ENCODE measurements at regions not wholly inside any gene's neighbourhood (a gene's known extent, or its start where the extent isn't known, plus 50 kb on each side); places are given as distances from the start of the nearest gene placed in this dataset.
"Not testable (repeated sequence)": the region's sequence is repeated elsewhere in the genome, so short reads cannot be mapped to it uniquely, and the experiment has no call there.

DNA sequence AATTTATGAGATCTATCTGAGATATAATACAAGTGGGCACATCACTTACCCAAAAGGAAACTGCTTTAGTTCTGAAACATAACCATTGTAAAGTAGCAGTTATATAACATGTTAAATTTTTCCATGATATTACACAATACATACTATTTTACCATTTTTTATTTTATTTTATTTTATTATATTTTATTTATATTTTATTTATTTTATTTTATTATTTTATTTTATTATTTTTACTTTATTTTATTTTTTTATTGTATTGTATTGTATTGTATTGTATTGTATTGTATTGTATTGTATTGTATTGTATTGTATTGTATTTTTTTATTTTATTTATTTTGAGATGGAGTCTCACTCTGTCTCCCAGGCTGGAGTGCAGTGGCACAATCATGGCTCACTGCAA lies 1095.9 kb downstream of the SUCLG1 start:
- DNase-seq, result not testable (repeated sequence)

DNA sequence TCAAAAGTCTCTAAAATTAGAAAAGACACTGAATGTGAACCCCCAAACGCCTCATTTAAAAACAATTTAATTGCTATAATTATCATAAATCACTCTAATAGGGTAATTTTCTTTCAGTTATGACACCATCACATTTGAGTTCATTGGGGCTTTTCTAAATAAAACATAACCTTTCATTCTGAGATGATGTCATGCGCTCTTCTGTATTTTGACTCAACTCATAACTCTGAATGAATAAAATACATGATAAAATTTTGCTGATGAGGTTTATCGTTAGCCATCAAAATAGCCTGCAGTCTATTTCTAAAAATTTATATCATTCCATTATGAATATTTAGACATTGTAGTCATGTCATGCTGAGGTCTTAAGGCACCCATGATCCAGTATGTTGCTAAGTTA lies 1099.7 kb downstream of the SUCLG1 start:
- DNase-seq, result no peak

DNA sequence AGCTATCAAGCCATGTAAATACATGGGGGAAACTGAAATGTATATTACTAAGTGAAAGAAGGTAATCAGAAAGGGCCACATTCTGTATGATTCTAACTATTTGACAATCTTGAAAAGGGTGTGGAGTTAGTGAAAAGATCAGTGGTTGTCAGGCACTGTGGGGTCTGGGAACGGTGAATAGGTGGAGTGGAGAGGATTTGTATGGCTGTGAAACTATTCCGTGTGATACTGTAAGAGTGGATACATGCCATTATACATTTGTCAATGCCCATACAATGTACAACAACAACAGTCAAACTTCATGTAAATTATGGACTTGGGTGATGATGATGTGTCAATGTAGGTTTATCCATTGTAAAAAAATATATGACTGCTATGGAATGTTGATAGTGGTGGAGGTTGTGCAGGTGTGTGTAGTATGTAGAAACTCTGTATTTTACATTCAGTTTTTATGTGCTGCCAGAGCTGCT lies 1116.2 kb downstream of the SUCLG1 start:
- no peak for DNase-seq

DNA sequence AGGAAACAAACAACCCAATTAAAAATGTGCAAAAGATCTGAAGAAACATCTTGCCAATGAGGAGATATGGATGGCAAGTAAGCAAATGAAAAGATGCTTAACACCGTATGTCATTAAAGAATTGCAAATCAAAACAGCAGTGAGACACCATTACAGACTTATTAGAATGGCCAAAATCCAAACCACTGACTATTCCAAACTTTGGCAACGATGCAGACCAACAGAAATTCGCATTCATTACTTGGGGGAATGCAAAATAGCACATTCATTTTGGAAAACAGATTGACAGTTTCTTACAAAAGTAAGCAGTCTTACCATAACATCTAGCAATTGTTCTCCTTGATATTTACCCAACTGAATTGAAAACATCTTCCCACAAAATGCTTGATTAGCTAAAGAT lies 1118.7 kb downstream of the SUCLG1 start:
- DNase-seq, result no peak

DNA sequence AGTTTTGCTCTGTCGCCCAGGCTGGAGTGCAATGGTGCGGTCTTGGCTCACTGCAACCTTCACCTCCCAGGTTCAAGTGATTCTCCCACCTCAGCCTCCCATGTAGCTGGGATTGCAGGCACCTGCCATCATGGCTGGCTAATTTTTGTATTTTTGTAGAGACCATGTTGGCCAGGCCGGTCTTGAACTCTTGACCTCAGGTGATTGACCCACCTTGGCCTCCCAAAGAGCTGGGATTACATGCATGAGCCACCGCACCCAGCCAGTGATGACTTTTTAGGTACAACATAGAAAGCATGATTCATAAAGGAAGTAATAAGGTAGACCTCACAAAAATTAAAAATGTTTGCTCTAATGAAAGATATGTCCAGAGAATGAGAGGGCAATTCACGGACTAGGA lies 1119.1 kb downstream of the SUCLG1 start:
- not testable (repeated sequence) for DNase-seq

DNA sequence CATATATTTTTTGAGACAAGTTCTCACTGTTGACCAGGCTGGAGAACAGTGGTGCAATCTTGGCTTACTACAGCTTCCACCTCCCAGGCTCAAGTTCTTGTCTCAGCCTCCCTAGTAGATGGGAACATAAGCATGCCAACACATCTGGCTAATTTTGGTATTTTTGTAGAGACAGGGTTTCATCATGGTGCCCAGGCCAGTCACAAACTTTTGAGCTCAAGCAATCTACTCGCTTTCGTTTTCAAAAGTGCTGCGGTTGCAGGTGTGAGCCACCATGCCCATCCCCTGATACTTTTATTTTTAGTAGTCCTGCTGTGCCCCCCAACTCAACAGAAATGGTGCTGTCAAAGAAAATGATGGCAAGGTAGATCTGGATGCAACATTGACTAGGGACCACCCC lies 1127.3 kb downstream of the SUCLG1 start:
- no peak for DNase-seq

DNA sequence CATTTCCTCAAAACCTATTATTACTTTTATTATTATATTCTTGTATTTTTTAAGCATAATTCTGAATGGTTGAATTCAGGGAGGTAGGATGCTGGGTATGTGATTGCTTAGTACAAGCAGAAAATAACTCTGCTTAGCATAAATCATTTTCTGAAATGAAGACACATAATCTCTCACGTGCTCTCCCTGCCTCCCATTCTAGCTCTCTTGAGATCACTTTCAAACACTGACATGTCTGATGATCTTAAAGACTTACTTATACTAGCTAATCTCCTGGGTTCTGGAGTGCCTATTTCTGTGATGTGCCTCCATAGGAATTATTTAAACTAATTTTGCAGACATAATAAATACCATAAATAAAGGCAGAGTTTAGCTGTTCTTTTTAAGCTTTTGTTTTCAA lies 1136.0 kb downstream of the SUCLG1 start:
- no peak for DNase-seq

DNA sequence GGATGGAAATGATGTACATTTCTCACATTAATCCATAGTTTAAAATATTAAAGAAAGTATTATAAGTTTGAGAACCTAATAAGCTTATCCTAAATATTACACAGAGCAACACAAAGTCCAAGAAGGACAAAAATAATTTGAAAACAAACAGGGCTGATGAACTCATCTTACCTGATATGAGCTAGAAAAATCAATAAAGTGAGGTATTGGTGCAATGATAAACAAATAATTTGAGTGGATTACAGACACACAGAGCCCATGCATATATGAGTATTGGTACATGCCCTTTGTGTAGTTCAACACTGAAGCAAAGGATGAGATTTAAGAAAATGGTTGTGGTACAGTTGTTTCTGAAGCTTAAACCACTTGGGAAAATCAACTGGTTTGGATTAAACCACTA lies 1139.0 kb downstream of the SUCLG1 start:
- no peak for DNase-seq

DNA sequence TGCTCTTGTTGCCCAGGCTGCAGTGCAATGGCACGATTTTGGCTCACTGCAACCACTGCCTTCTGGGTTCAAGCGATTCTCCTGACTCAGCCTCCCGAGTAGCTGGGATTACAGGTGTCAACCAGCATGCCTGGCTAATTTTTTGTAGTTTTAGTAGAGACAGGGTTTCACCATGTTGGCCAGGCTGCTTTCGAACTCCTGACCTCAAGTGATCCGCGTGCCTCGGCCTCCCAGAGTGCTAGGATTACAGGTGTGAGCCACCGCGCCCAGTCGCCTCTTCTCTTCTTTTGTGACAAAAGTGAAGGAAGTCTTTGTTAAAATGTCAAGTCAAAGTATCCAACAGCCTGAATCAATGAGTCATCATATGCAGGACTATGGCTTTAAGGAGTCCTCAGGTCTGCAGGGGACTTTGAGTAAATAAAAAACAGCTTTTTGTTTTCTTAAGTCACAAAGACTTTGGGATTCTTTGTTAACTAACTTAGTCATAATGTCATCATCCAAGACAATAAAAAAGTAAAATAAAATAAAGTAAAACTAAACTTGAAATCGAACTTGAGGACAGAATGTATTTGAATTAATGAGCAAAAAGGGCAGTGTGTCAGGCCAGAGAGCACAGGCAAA lies 1153.2 kb downstream of the SUCLG1 start:
- DNase-seq, result no peak

DNA sequence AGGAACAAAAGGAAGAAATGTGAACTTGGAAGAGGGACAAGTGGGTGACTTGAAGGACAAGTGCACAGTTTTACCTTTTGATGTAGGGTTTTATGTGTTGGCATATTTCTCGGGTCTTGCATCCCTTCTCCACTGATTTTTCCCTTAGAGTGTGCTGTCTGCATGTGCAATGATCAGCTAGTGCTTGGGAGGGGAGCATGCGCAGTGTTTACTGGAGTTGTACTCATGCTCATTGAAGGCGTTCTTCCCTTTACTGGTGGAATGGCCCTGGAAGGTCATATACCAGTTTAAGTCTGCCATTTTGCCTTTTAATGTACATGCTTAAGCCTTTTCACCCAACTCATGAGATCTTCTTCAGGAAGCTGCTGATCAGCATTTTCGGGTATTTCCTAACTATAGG lies 1168.0 kb downstream of the SUCLG1 start:
- DNase-seq, result no peak

DNA sequence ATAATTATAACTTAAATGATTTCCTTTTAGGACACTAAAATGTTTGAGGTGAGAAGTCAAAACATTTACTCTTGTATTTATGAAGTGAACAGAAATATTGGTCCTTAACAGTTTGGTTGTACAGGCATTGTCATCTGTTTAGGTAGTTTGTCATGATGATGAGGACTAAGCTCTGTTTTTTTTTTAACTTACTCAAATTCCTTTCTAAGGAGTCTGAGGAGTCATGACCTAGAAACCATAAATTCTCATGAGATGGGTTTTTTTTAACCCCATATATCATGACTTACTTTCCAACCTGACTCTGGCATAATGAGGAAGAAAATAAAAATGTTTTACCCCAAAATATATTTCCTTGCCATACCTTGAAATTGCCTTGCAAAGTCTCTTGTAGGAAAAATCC lies 1176.2 kb downstream of the SUCLG1 start:
- no peak for DNase-seq

DNA sequence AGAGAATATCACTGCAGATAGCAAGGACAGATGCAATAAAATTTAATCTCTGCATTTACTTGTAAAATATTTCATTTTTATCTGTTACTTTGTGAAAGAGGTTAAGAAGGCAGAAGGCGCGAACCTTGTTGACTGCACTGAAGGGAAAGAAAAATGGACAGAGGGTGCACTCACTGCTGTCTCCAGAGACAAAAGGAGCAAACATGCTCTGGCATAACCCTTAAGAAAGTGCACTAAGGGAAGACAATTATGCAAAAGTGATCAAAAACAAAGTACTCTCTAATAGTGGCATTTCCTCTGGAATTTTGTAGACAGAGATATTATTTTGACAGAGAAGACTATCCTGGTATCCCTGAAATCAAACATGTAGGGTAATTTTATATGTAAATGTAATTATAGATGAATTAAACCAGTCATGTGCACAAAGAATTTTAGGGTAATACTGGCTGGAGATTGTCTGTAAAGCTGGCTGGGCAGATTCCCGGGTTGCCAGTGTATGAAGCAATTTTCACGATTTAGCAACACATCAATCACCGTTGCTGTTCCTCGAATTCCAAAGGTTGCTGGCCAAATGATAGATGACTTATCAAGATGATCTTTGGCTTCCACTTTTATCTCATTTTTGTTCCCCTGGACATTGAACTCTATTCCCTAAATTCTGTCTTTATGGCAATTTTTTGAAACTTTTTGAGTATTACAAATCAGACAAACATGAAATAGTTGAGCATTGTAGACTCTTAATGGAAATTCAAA lies 1176.9 kb downstream of the SUCLG1 start:
- no peak for DNase-seq

DNA sequence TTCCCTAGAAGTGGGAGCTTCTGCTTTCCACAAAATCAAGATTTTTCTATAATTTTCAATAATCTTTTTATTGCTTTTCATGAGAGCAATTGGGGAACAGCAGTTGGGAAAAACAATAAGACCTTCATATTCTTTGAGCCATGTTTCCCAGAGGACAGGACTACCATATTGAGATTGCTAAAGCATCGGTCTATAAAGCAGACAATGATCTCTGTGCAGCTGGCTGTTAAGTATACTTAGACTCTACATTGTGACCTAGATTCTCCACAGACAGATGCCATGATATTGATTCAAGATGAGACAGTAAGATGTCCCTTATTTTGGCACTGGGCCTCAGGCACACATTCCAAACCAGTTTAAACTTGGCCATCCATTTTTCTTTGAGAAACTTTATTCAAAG lies 1178.7 kb downstream of the SUCLG1 start:
- DNase-seq, result no peak

DNA sequence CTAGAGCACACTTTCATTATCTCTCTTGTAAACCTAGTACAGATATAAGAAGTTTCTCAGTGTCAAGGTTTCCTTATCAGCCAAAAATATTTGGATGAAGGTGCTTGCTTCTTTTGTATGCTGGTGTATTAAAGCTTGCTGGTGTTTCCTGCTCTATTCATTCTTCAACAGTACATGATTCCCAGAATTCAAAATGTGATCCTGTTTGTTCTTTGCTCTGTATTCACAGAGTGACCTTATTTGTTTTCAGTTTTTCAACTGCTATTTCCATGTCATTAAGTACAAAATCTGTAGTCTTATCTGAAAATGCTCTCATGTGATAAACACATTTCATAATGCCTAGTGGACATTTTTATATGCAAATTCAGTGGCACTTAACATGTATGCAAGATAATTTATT lies 1185.8 kb downstream of the SUCLG1 start:
- DNase-seq, result no peak

DNA sequence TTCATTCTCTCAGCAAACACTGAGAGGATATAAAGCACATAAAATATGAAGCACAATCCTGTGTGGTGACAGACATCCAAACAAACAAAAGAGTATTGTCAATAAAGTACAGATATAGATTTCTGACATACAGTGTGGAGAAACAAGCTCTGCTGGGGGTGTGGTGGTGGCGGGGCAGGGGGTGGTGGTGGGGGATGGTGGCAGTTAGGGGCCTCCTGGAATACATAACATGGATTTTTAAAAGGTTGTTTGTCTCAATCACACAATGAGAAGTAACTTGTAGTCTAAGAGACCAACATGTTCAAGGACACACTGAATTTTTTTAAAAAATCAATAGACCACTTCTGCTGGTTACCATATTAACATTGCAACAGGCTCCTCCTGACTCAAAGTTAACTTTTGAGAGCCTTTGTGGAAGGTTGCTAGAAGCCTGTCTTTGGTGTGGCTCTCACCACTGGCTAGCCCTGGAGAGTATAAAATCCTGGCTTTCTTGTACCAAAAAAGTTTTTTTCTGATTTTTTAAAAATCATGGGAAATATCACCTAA lies 1197.4 kb downstream of the SUCLG1 start:
- DNase-seq, result no peak

DNA sequence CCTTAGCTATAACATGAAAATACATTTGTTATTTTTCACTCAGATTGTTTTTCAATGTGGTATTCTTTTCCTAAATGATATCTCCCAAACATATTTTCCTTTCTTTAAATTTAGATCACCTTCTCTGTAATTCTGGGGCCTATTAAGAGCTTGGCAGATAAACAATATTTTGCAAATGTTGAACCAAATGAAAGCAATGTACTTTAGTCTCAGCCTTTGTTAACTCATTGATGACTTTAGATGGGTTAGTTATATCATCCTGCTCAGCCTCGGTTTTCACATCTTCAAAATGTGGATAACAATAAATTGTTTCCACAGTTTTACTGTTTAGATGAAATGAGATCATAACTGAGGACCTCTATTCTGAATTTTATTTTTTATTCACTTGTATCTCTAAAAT lies 1205.2 kb downstream of the SUCLG1 start:
- no peak for DNase-seq

DNA sequence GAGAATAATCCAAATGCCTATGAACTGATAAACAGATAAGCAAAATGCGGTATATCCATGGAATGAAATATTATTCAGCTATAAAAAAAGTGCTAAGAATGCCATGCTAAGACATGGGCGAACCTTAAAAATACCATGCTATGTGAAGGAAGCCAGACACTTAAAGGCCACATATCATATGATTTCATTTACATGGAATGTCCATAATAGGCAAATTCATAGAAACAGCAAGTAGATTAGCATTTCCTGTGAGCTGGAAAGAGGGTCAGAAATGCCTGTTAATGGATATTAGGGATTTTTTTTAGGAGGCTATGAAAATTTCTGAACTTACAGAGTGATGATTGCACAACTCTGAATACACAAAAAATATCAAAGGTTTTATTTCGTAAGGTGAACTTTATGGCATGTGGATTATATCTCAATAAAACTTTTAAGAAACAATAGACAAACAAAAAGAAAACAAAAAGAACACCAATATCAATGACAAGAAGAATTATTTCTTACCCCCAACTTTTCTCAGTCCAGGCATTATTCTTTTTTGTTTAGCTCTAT lies 1207.7 kb downstream of the SUCLG1 start:
- no peak for DNase-seq

DNA sequence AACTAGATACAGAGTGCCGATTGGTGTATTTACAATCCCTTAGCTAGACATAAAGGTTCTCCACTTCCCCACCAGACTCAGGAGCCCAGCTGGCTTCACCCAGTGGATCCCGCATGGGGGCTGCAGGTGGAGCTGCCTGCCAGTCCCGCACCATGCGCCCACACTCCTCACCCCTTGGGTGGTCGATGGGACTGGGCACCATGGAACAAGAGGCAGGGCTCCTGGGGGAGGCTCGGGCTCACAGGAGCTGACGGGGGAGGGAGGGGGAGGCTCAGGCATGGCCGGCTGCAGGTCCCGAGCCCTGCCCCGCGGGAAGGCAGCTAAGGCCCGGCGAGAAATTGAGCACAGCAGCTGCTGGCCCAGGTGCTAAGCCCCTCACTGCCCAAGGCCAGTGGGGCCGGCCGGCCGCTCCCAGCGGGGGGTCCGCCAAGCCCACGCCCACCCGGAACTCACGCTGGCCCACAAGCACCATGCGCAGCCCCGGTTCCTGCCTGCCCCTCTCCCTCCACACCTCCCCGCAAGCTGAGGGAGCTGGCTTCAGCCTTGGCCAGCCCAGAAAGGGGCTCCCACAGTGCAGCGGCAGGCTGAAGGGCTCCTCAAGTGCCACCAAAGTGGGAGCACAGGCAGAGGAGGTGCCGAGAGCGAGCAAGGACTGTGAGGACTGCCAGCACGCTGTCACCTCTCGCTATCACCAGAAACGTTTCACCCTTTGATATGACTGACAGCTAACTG lies 1213.1 kb downstream of the SUCLG1 start:
- DNase-seq, result not testable (repeated sequence)

DNA sequence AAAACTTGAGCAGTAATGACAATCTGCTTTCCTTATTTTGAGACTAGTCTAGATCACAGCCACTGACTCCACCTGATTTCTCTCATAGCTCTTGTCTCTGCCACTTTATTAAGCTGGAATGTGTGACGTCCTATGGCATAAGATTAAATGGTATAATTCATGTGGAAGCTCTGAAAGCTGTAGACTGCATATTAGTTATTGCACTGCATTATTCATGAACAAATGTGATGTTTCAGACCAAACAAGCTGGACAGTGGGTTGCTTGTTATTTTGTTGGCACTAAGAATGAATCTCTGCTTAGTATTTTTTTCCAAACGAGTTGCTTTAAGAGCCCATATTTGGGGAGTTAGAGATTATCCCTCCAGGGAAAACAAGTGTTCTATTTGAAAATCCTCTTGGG lies 1218.5 kb downstream of the SUCLG1 start:
- DNase-seq, result no peak

DNA sequence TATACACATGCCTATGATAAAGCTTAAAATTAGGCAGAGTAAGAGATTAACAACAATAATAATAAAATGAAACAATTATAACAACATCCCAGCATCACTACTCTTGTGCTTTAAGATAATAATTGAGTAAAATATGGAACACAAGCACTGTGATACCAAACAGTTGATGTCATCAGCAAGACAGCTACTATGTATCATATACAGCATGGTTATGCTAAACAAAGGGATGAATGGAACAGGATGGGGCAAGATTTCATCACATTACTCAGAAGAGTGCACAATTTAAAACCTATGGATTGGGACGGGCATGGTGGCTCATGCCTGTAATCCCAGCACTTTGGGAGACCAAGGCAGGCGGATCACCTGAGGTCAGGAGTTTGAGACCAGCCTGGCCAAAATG lies 1221.0 kb downstream of the SUCLG1 start:
- DNase-seq, result no peak

DNA sequence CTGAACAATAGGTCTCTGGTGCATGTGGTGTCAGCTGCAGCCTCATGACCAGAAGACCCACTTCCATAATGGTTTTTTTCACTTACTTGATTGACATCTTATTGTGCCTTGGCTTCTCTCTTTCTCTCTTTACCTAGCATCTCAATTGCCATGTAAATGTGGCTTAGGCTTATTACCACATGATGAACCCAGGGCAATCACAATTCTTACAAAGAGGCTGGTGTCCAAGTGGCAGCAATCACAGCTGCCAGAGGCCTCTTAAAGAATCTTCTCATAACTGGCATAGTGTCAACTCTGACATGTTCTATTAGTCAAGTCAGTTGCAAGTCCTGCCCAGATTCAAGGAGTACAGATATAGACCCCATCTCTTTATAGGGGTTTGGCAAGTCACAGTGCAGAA lies 1224.8 kb downstream of the SUCLG1 start:
- no peak for DNase-seq

DNA sequence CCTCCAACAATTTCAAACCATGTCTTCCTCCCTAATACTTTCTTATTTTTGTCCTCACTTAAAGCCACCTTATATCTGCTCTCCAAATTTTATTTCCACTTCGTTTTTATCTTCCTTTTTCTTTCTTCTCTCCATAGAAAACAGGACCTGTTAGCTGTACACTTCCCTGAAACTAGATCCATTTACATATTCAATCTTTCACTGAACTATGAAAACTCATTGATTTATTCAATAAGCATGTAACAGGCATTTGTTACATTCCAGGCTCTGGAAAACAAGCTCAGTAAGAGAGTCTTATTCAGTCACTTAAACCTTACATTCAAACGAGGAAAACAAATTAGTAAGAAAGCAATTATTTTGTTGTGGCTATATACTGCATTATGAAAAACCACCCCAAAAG lies 1225.3 kb downstream of the SUCLG1 start:
- DNase-seq, result no peak

DNA sequence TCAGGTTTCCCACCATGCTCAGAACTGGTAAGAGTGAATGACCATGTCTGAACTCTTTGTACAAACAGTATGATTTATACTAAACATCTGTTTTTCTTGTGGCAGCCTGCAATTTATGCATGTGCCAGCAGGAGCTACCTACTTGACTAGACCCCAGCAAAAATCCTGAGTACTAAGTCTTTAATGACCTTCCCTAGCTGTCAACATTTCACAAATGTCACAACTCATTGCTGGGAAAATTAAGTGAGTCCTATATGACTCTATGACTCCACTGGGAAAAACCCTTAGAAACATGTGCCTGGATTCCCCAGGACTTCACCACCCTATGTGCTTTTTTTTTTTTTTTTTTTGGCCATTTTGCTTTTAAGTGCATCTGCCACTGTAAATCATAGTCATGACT lies 1225.8 kb downstream of the SUCLG1 start:
- DNase-seq, result no peak

Measured in effector CD4-positive, alpha-beta T cell (primary cell).